ENCODE measurements at regions not wholly inside any gene's neighbourhood (a gene's known extent, or its start where the extent isn't known, plus 50 kb on each side); places are given as distances from the start of the nearest gene placed in this dataset.
"Not testable (repeated sequence)": the region's sequence is repeated elsewhere in the genome, so short reads cannot be mapped to it uniquely, and the experiment has no call there.

GRCh38 chr2:194495046-194495445 is 1162.0 kb upstream of the SLC39A10 start:
- no peak for TF ChIP-seq CTCF (IDR thresholded peaks at IDR 0.05)
- DNase-seq (ENCODE audit: low spot score), result no peak
- H3K4me3 ChIP-seq, result no peak overlapping the region
- H3K27ac ChIP-seq, result no peak overlapping the region

GRCh38 chr2:194494401-194494800 is 1162.6 kb upstream of the SLC39A10 start:
- no peak for DNase-seq (ENCODE audit: low spot score)
- Histone ChIP-seq H3K4me3 (no peak overlapping the region), H3K27ac (no peak overlapping the region)
- no peak for TF ChIP-seq CTCF (IDR thresholded peaks at IDR 0.05)

- H3K4me3 ChIP-seq, result no peak overlapping the region
- no peak for DNase-seq (ENCODE audit: low spot score)
- TF ChIP-seq CTCF (IDR thresholded peaks at IDR 0.05), result no peak
- no peak overlapping the region for H3K27ac ChIP-seq
These were observed 1165.5 kb upstream of the SLC39A10 start for GRCh38 chr2:194491409-194492115.

- Histone ChIP-seq H3K27ac (no peak overlapping the region), H3K4me3 (no peak overlapping the region)
- no peak for DNase-seq (ENCODE audit: low spot score)
- no peak for TF ChIP-seq CTCF (IDR thresholded peaks at IDR 0.05)
These were observed 1170.7 kb upstream of the SLC39A10 start for GRCh38 chr2:194486326-194486725.

GRCh38 chr2:194483041-194483440 is 1174.0 kb upstream of the SLC39A10 start:
- TF ChIP-seq CTCF (IDR thresholded peaks at IDR 0.05), result no peak
- Histone ChIP-seq H3K4me3 (no peak overlapping the region), H3K27ac (no peak overlapping the region)
- DNase-seq (ENCODE audit: low spot score), result no peak

- H3K27ac ChIP-seq, result no peak overlapping the region
- no peak for TF ChIP-seq CTCF (IDR thresholded peaks at IDR 0.05)
- H3K4me3 ChIP-seq, result no peak overlapping the region
- DNase-seq (ENCODE audit: low spot score), result no peak
These were observed 1191.4 kb upstream of the SLC39A10 start for GRCh38 chr2:194465641-194466040.

GRCh38 chr2:194464964-194465638 is 1191.9 kb upstream of the SLC39A10 start:
- DNase-seq (ENCODE audit: low spot score), result no peak
- Histone ChIP-seq H3K27ac (no peak overlapping the region), H3K4me3 (no peak overlapping the region)
- no peak for TF ChIP-seq CTCF (IDR thresholded peaks at IDR 0.05)

- not testable (repeated sequence) for DNase-seq (ENCODE audit: low spot score); H3K4me3 ChIP-seq; H3K27ac ChIP-seq
These were observed 1194.1 kb upstream of the SLC39A10 start for GRCh38 chr2:194462883-194463282.
